H1 (cell line): ENCODE measurements at regions not wholly inside any gene's neighbourhood (a gene's known extent, or its start where the extent isn't known, plus 50 kb on each side); places are given as distances from the start of the nearest gene placed in this dataset.

ENCODE experiments used
- CTCF ChIA-PET: fragments of 300-600 bp; sonication (Branson Sonifier 250); formaldehyde crosslinking; loops from one replicate; lab custom pipeline; 2021; ENCODE audit not compliant: partially characterized antibody; lab: Charles Lee
- POLR2A ChIA-PET: fragments of 300-600 bp; sonication (Branson Sonifier 250); formaldehyde crosslinking; loops from one replicate; lab custom pipeline; 2021; ENCODE audit warnings: inconsistent platforms; ENCODE audit not compliant: partially characterized antibody; lab: Charles Lee
- DNase-seq, 2 experiments: peaks; one replicate each; pipeline versions ENCODE4 v3.0.0 to v3.0.0-alpha.2; 2010 to 2022; ENCODE audit warnings: low spot score in 2 of 2, low read depth in 1 of 2, mixed read lengths in 1 of 2
- FAIRE-seq: peaks from 2 replicates; lab custom pipeline; 2011; peaks lifted over from hg19 to GRCh38; lab: Jason Lieb, UNC
- H2AFZ ChIP-seq: 2 replicates; pipeline ENCODE4 v1.8.1; 2012; ENCODE audit warnings: low read length, inconsistent platforms
- H2AK5ac ChIP-seq: 2 replicates; pipeline ENCODE4 v1.6.1; 2013; ENCODE audit warnings: low read depth, low read length
- H2BK120ac ChIP-seq: replicated peaks from 2 replicates; pipeline ENCODE3; 2013; ENCODE audit warnings: low read depth, low read length, inconsistent platforms
- H2BK12ac ChIP-seq: 2 replicates; pipeline ENCODE4 v1.6.1; 2013; ENCODE audit warnings: low read depth, low read length
- H2BK15ac ChIP-seq: 2 replicates; pipeline ENCODE4 v1.6.1; 2013; ENCODE audit warnings: low read length
- H2BK20ac ChIP-seq: 2 replicates; pipeline ENCODE4 v1.6.1; 2013; ENCODE audit warnings: low read length
- H2BK5ac ChIP-seq: 2 replicates; pipeline ENCODE4 v1.6.1; 2013; ENCODE audit warnings: low read depth, low read length
- H3K14ac ChIP-seq: 2 replicates; pipeline ENCODE4 v1.6.1; 2013; ENCODE audit warnings: inconsistent platforms; ENCODE audit not compliant: insufficient read length
- H3K18ac ChIP-seq: 2 replicates; pipeline ENCODE4 v1.6.1; 2013; ENCODE audit warnings: low read length; ENCODE audit errors: extremely low read depth
- H3K23ac ChIP-seq: 2 replicates; pipeline ENCODE4 v1.6.1; 2013; ENCODE audit warnings: inconsistent platforms; ENCODE audit not compliant: insufficient read length
- H3K23me2 ChIP-seq: 2 replicates; pipeline ENCODE4 v1.6.1; 2013; ENCODE audit warnings: low read depth, low read length
- H3K27ac ChIP-seq: 2 replicates; pipeline ENCODE4 v1.6.1; 2011; ENCODE audit warnings: low read depth, low read length, inconsistent platforms
- H3K27me3 ChIP-seq, 4 experiments: replicated peaks in 1 of 4; 1 replicate in 1 of 4; 2 replicates in 3 of 4; pipeline versions ENCODE4 v1.6.1 to v1.8.1; 2011 to 2013; ENCODE audit warnings: low read length in 3 of 4, mild to moderate bottlenecking in 3 of 4, inconsistent platforms in 2 of 4, mixed read lengths in 2 of 4, moderate library complexity in 1 of 4; ENCODE audit not compliant: control insufficient read depth in 3 of 4, insufficient read depth in 3 of 4; ENCODE audit errors: extremely low read depth in 1 of 4
- H3K36me3 ChIP-seq, 4 experiments: 2 replicates each; pipeline versions ENCODE4 v1.6.1 to v1.8.1; 2011 to 2013; ENCODE audit warnings: mild to moderate bottlenecking in 4 of 4, low read length in 3 of 4, moderate library complexity in 2 of 4, control low read depth in 1 of 4, inconsistent platforms in 1 of 4; ENCODE audit not compliant: insufficient read depth in 4 of 4, control insufficient read depth in 2 of 4
- H3K4ac ChIP-seq: replicated peaks from 2 replicates; pipeline ENCODE3; 2013; ENCODE audit warnings: low read length, low read depth, mixed read lengths, inconsistent platforms; ENCODE audit not compliant: insufficient read length
- H3K4me1 ChIP-seq, 4 experiments: replicated peaks in 1 of 4; 1 replicate in 1 of 4; 2 replicates in 3 of 4; pipeline versions ENCODE4 v1.6.1 to v1.8.1; 2011 to 2013; ENCODE audit warnings: low read length in 3 of 4, inconsistent platforms in 2 of 4, mixed read lengths in 1 of 4; ENCODE audit not compliant: insufficient read depth in 4 of 4, control insufficient read depth in 3 of 4
- H3K4me2 ChIP-seq, 2 experiments: 2 replicates each; pipeline versions ENCODE4 v1.6.1 to v1.8.1; 2011 to 2013; ENCODE audit warnings: low read depth in 2 of 2, low read length in 2 of 2, control low read depth in 1 of 2, inconsistent platforms in 1 of 2, mild to moderate bottlenecking in 1 of 2; ENCODE audit not compliant: insufficient read depth in 1 of 2
- H3K4me3 ChIP-seq, 4 experiments: fragments of 200-600, 300-600 bp in 1 of 4; sonication (generic), shearing (Covaris generic), sonication (Bioruptor Twin) in 1 of 4; 2 replicates each; pipeline versions ENCODE4 v1.5.1 to v1.8.1; 2011 to 2016; ENCODE audit warnings: low read length in 4 of 4, low read depth in 3 of 4, control low read depth in 2 of 4, inconsistent platforms in 2 of 4, mild to moderate bottlenecking in 2 of 4, mixed read lengths in 1 of 4, moderate library complexity in 1 of 4; ENCODE audit not compliant: insufficient read depth in 2 of 4; ENCODE audit errors: extremely low read depth in 1 of 4
- H3K56ac ChIP-seq: replicated peaks from 2 replicates; pipeline ENCODE3; 2013; ENCODE audit warnings: low read depth, mild to moderate bottlenecking, mixed read lengths, low read length, inconsistent platforms; ENCODE audit not compliant: insufficient read length
- H3K79me1 ChIP-seq: 2 replicates; pipeline ENCODE4 v1.6.1; 2013; ENCODE audit warnings: low read depth, low read length, control low read depth
- H3K79me2 ChIP-seq, 2 experiments: 2 replicates each; pipeline versions ENCODE4 v1.6.1 to v1.8.1; 2012 to 2013; ENCODE audit warnings: low read length in 2 of 2, mild to moderate bottlenecking in 2 of 2, inconsistent platforms in 1 of 2; ENCODE audit not compliant: insufficient read depth in 2 of 2, control insufficient read depth in 1 of 2
- H3K9ac ChIP-seq, 4 experiments: replicated peaks in 1 of 4; 1 replicate in 1 of 4; 2 replicates in 3 of 4; pipeline versions ENCODE4 v1.6.1 to v1.8.1; 2011 to 2013; ENCODE audit warnings: low read depth in 3 of 4, low read length in 3 of 4, control low read depth in 2 of 4, mild to moderate bottlenecking in 2 of 4, moderate library complexity in 2 of 4, inconsistent platforms in 1 of 4; ENCODE audit errors: extremely low read depth in 1 of 4
- H3K9me3 ChIP-seq, 2 experiments: 2 replicates each; pipeline versions ENCODE4 v1.6.1 to v1.8.1; 2012 to 2013; ENCODE audit warnings: mild to moderate bottlenecking in 2 of 2, moderate library complexity in 2 of 2, control low read depth in 1 of 2, inconsistent platforms in 1 of 2, low read depth in 1 of 2, low read length in 1 of 2, mixed read lengths in 1 of 2; ENCODE audit not compliant: insufficient read depth in 2 of 2
- H4K20me1 ChIP-seq, 2 experiments: replicated peaks in 1 of 2; 2 replicates each; pipeline versions ENCODE3 to v1.8.1; 2011 to 2013; ENCODE audit warnings: inconsistent platforms in 2 of 2, low read length in 2 of 2, mild to moderate bottlenecking in 1 of 2; ENCODE audit not compliant: insufficient read depth in 2 of 2, control insufficient read depth in 1 of 2
- H4K5ac ChIP-seq: 2 replicates; pipeline ENCODE4 v1.6.1; 2013; ENCODE audit warnings: low read length, low read depth, mixed read lengths, inconsistent platforms; ENCODE audit not compliant: insufficient read length
- H4K8ac ChIP-seq: 2 replicates; pipeline ENCODE4 v1.8.0; 2013; ENCODE audit warnings: mild to moderate bottlenecking, moderate library complexity, low read length, inconsistent platforms; ENCODE audit not compliant: insufficient read depth; ENCODE audit errors: extremely low read depth
- H4K91ac ChIP-seq: replicated peaks from 2 replicates; pipeline ENCODE3; 2013; ENCODE audit warnings: low read length, mixed read lengths, inconsistent platforms; ENCODE audit not compliant: insufficient read length
- BACH1 ChIP-seq: IDR thresholded peaks from 2 replicates; pipeline ENCODE4 v1.6.1; 2012; ENCODE audit warnings: low read length, improper control_type of control experiment
- CBX8 ChIP-seq: fragments of 300-800, 300-1000 bp; sonication (generic); IDR thresholded peaks from 2 replicates; pipeline ENCODE4 v1.7.1; 2016; ENCODE audit warnings: low read depth, low read length, borderline replicate concordance
- CHD2 ChIP-seq: IDR thresholded peaks from 2 replicates; pipeline ENCODE4 v1.6.1; 2012; ENCODE audit warnings: low read length, improper control_type of control experiment
- CTCF ChIP-seq, 3 experiments: IDR thresholded peaks; 1 replicate in 2 of 3; 2 replicates in 1 of 3; pipeline versions ENCODE4 v1.5.1 to v1.6.1; 2011; ENCODE audit warnings: low read length in 3 of 3, mild to moderate bottlenecking in 3 of 3, inconsistent platforms in 2 of 3, low read depth in 1 of 3, moderate library complexity in 1 of 3; ENCODE audit not compliant: insufficient read depth in 1 of 3; ENCODE audit errors: control extremely low read depth in 1 of 3
- E2F6 ChIP-seq: IDR thresholded peaks from 2 replicates; pipeline ENCODE4 v1.6.1; 2012; ENCODE audit warnings: inconsistent platforms
- EGR1 ChIP-seq: IDR thresholded peaks from 2 replicates; pipeline ENCODE4 v1.6.1; 2011; ENCODE audit warnings: low read depth, low read length, borderline replicate concordance
- GABPA ChIP-seq: IDR thresholded peaks from 2 replicates; pipeline ENCODE4 v1.6.1; 2011; ENCODE audit warnings: mild to moderate bottlenecking, low read length, moderate library complexity, borderline replicate concordance; ENCODE audit not compliant: insufficient read depth
- HDAC6 ChIP-seq: IDR thresholded peaks from one replicate; pipeline ENCODE4 v1.7.1; 2012; ENCODE audit warnings: low read depth, mild to moderate bottlenecking, inconsistent platforms, low read length, moderate library complexity
- JUN ChIP-seq: IDR thresholded peaks from 2 replicates; pipeline ENCODE4 v1.6.1; 2011; ENCODE audit warnings: low read depth, mild to moderate bottlenecking, improper control_type of control experiment, low read length
- MAFK ChIP-seq: IDR thresholded peaks from 2 replicates; pipeline ENCODE4 v1.6.1; 2012; ENCODE audit warnings: low read depth, mild to moderate bottlenecking, improper control_type of control experiment, low read length
- SAP30 ChIP-seq: fragments of 300-600 bp; sonication (generic); IDR thresholded peaks from 2 replicates; pipeline ENCODE4 v1.7.1; 2012; ENCODE audit warnings: low read length, moderate library complexity, mild to moderate bottlenecking, inconsistent platforms; ENCODE audit not compliant: insufficient read depth, insufficient replicate concordance
- ZNF274 ChIP-seq: IDR thresholded peaks from 2 replicates; pipeline ENCODE4 v1.7.0; 2012; ENCODE audit warnings: low read length, borderline replicate concordance; ENCODE audit errors: extremely low read depth
- WGBS, 2 experiments: shearing (Covaris generic) in 1 of 2; methylation state at CpG; one replicate each; pipeline versions ENCODE4 v1.1.6 to v1.1.7; 2013 to 2015; ENCODE audit warnings: low lambda C conversion rate in 2 of 2, mixed read lengths in 2 of 2, inconsistent platforms in 1 of 2, low coverage in 1 of 2, missing lambda C conversion rate in 1 of 2; ENCODE audit not compliant: insufficient replicate concordance in 2 of 2, insufficient coverage in 1 of 2, insufficient read length in 1 of 2; ENCODE audit errors: extremely low coverage in 1 of 2, missing lambda C conversion rate in 1 of 2; 5-methylcytosine and 5-hydroxymethylcytosine counted together

DNA sequence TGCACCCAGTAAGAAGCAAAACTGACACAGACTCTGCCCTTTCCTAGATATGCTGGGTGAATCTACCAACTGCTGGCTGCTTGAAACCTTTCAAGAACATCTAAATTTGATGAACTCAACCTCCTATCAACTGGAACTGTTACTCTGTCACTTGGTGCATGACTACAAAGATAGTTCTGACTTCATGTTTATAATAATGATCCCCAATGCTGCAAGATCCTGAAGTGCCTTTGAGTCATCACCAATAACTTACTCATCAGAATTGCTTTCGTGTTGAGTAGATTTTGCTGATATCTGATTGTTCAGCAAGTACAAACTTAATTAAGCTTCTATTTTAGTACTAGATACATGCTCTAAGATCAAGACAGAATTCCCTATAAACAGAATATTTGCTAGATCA lies 100.2 kb upstream of the ARMC2 start:
- no peak overlapping the region for H2AK5ac ChIP-seq
- no peak overlapping the region for H2BK5ac ChIP-seq
- H3K27me3 ChIP-seq = peaks cover 0 to 3% (median 0%) of the 10 kb centered on the region in 4 experiments; a peak in 1 of 7 replicates
- H3K4ac ChIP-seq = no peak overlapping the region
- H3K27ac ChIP-seq = no peak overlapping the region
- H3K79me1 ChIP-seq = no peaks in the 10 kb centered on the region
- H4K8ac ChIP-seq = no peak overlapping the region
- no peak for FAIRE-seq
- WGBS, 2 experiments = 82% methylated on average over 1 of the region's 1 CpG; no CpG with 5 or more reads in 1 of the 2 experiments
- no peak overlapping the region for H2AFZ ChIP-seq
- no peaks in the 10 kb centered on the region for H4K20me1 ChIP-seq
- H3K23me2 ChIP-seq = no peaks in the 10 kb centered on the region
- no peak overlapping the region for H3K18ac ChIP-seq
- H3K56ac ChIP-seq = no peak overlapping the region
- H3K36me3 ChIP-seq = no peaks in the 10 kb centered on the region
- no peaks in the 10 kb centered on the region for H3K9me3 ChIP-seq
- ChIA-PET CTCF (interaction anchor here (0.9 kb wide), 1 partner anchor 90 kb away, joined by 3 read pairs; no protein-coding TSS in a partner anchor), POLR2A (no interaction called here)
- no peak overlapping the region for H3K4me2 ChIP-seq
- no peak overlapping the region for H3K14ac ChIP-seq
- no peak overlapping the region for H3K9ac ChIP-seq
- H3K4me1 ChIP-seq = peaks cover 0 to 2% (median 0%) of the 10 kb centered on the region in 4 experiments; a peak in 3 of 7 replicates
- no peak overlapping the region for H2BK120ac ChIP-seq
- H2BK15ac ChIP-seq = no peak overlapping the region
- H2BK12ac ChIP-seq = no peak overlapping the region
- no peak overlapping the region for H4K5ac ChIP-seq
- DNase-seq = no peak
- no peak overlapping the region for H4K91ac ChIP-seq
- H3K79me2 ChIP-seq = no peaks in the 10 kb centered on the region
- no peak overlapping the region for H3K4me3 ChIP-seq
- H2BK20ac ChIP-seq = no peak overlapping the region
- no peak overlapping the region for H3K23ac ChIP-seq
- TF ChIP-seq ZNF274 = no peak
- TF ChIP-seq CHD2 = no peak
- TF ChIP-seq MAFK = no peak
- no peak for TF ChIP-seq CTCF (IDR thresholded peaks at IDR 0.05; ENCODE audit: control extremely low read depth in 1 of 3, insufficient read depth in 1 of 3, low read depth in 1 of 3, low read length in 3 of 3)
- TF ChIP-seq GABPA = no peak
- TF ChIP-seq CBX8 = no peak
- TF ChIP-seq EGR1 = no peak
- TF ChIP-seq HDAC6 = no peak
- no peak for TF ChIP-seq BACH1
- TF ChIP-seq SAP30 = no peak
- no peak for TF ChIP-seq E2F6
- no peak for TF ChIP-seq JUN
